Osteocyte (in vitro differentiated cells): ENCODE measurements at regions not wholly inside any gene's neighbourhood (a gene's known extent, or its start where the extent isn't known, plus 50 kb on each side); places are given as distances from the start of the nearest gene placed in this dataset.

Source experiments
- DNase-seq: peaks from one replicate; pipeline ENCODE4 v3.0.0; 2021; ENCODE audit warnings: mixed read lengths; ENCODE audit not compliant: unreplicated experiment; ENCODE audit errors: extremely low spot score
- H3K27ac Mint-ChIP-seq: one replicate; pipeline ENCODE4 v1.8.0; 2021; ENCODE audit warnings: mild to moderate bottlenecking, mixed read lengths; ENCODE audit not compliant: unreplicated experiment
- H3K27me3 Mint-ChIP-seq: one replicate; pipeline ENCODE4 v1.8.0; 2021; ENCODE audit warnings: mixed read lengths; ENCODE audit not compliant: unreplicated experiment
- H3K36me3 Mint-ChIP-seq: one replicate; pipeline ENCODE4 v1.8.0; 2021; ENCODE audit warnings: mixed read lengths; ENCODE audit not compliant: unreplicated experiment
- H3K4me1 Mint-ChIP-seq: one replicate; pipeline ENCODE4 v1.8.0; 2021; ENCODE audit warnings: mixed read lengths; ENCODE audit not compliant: unreplicated experiment
- H3K4me3 Mint-ChIP-seq: one replicate; pipeline ENCODE4 v1.8.0; 2021; ENCODE audit warnings: mild to moderate bottlenecking, moderate library complexity, mixed read lengths; ENCODE audit not compliant: unreplicated experiment
- H3K9me3 Mint-ChIP-seq: one replicate; pipeline ENCODE4 v1.8.0; 2021; ENCODE audit warnings: mixed read lengths; ENCODE audit not compliant: unreplicated experiment
- CTCF ChIP-seq: fragments of 200-600 bp; sonication (generic); IDR thresholded peaks from 2 replicates; pipeline ENCODE4 v1.5.0; 2021; ENCODE audit warnings: antibody characterized with exemption, mild to moderate bottlenecking, moderate library complexity

DNA sequence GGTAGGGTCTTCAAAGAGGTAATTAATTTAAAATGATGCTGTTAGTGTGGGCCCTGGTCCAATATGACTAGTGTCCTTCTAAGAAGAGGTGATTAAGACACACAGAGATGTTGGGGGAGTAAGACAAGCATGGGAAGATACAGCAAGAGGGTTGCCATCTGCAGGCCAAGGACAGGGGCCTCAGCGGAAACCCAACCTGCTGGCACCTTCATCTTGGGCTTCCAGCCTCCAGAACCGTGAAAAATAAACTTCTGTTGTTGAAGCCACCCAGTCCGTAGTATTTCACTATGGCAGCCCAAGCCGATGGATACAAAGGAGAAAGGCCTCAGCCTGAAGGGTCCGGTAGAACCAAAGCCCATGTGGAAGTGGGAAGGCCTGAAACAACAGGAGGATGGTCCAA is 161.7 kb upstream of the UBE2E1 start:
- Mint-ChIP-seq H3K4me3 (no peak overlapping the region), H3K9me3 (peaks cover 5% of the 10 kb centered on the region), H3K27ac (no peak overlapping the region), H3K4me1 (peaks cover 15% of the 10 kb centered on the region), H3K36me3 (no peaks in the 10 kb centered on the region), H3K27me3 (no peaks in the 10 kb centered on the region)
- no peak for TF ChIP-seq CTCF
- DNase-seq: no peak

- H3K36me3 Mint-ChIP-seq: no peaks in the 10 kb centered on the region
- H3K27me3 Mint-ChIP-seq: no peaks in the 10 kb centered on the region
- H3K4me1 Mint-ChIP-seq: peaks cover 20% of the 10 kb centered on the region
- no peak overlapping the region for H3K27ac Mint-ChIP-seq
- no peak for DNase-seq
- no peak overlapping the region for H3K4me3 Mint-ChIP-seq
- TF ChIP-seq CTCF: no peak
- H3K9me3 Mint-ChIP-seq: peaks cover 5% of the 10 kb centered on the region
These were observed 161.1 kb upstream of the UBE2E1 start for GRCh38 chr3:23644676-23645075.

DNA sequence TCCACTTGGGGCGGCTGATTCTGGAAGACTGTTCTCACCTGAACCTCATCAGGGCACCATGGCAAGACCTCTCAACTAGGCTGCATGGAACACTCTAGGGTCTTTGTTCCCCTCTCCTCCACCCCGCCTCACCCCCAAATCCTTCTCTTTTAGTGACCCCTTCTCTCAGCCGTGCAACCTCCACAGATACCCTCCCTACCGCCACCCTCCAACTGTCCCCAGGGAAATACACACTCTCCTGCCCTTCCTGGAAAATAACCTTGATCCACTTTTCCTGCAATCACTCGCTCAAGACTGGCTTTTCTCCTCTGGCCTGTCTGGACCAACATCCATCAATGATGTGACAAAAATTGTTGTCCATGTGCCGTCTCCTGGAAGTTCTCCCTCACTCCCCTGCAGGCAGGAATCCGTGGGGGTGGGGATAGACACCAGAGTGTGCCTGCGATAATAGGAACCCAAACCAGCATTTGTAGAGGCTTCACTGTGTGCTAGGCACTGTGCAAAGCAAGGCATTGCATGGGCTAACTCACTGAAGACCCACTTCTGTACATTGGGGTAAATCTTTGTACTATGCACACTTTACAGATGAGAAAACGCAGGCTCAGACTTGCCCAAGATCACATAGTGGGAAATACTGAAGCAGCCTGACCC is 160.1 kb upstream of the UBE2E1 start:
- no peaks in the 10 kb centered on the region for H3K27me3 Mint-ChIP-seq
- no peak overlapping the region for H3K27ac Mint-ChIP-seq
- TF ChIP-seq CTCF: no peak
- H3K4me3 Mint-ChIP-seq: no peak overlapping the region
- H3K9me3 Mint-ChIP-seq: peaks cover 5% of the 10 kb centered on the region
- no peaks in the 10 kb centered on the region for H3K36me3 Mint-ChIP-seq
- DNase-seq: no peak
- H3K4me1 Mint-ChIP-seq: peaks cover 21% of the 10 kb centered on the region

GRCh38 chr3:23646184-23646920 is 159.4 kb upstream of the UBE2E1 start:
- no peak for DNase-seq
- TF ChIP-seq CTCF: no peak
- Mint-ChIP-seq H3K9me3 (peaks cover 5% of the 10 kb centered on the region), H3K4me3 (no peak overlapping the region), H3K36me3 (no peaks in the 10 kb centered on the region), H3K27ac (no peak overlapping the region), H3K4me1 (peaks cover 25% of the 10 kb centered on the region), H3K27me3 (no peaks in the 10 kb centered on the region)

DNA sequence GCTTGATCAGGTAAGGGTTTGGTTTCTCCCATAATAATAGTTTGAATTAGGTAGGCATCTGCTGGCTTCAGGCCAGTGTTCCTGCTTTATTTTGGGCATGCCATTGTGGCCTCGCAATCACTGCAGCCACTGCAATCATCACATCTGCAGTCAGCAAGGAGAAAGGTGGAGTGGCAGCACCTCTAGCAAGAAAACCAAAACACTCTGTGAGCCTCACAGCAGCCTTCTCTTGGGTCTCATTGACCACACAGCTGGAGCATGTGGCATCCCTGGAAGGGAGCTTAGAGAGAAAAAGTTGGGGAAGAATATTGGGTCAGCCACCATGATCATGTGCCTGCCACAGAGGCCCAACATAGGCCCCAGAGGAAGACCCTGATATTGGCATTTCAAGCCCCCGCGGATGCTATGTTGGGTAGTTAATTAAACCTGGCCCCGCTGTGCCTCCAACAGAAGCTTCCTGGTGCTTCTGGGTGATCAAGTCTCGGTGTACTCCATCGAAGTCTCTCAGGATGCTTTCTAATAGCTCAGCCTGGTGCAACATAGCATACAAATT is 158.0 kb upstream of the UBE2E1 start:
- H3K27me3 Mint-ChIP-seq: no peaks in the 10 kb centered on the region
- H3K9me3 Mint-ChIP-seq: peaks cover 4% of the 10 kb centered on the region
- TF ChIP-seq CTCF: no peak
- no peak overlapping the region for H3K27ac Mint-ChIP-seq
- no peaks in the 10 kb centered on the region for H3K36me3 Mint-ChIP-seq
- H3K4me3 Mint-ChIP-seq: no peak overlapping the region
- peaks cover 25% of the 10 kb centered on the region for H3K4me1 Mint-ChIP-seq
- no peak for DNase-seq
